Mesothelial cell of epicardium (in vitro differentiated cells): ENCODE measurements at regions not wholly inside any gene's neighbourhood (a gene's known extent, or its start where the extent isn't known, plus 50 kb on each side); places are given as distances from the start of the nearest gene placed in this dataset.

Experiments
- DNase-seq, 2 experiments: peaks; one replicate each; pipeline ENCODE4 v3.0.0; 2021; ENCODE audit warnings: low spot score in 2 of 2; ENCODE audit not compliant: unreplicated experiment in 2 of 2
- H3K27ac Mint-ChIP-seq: 2 replicates; pipeline ENCODE4 v1.8.0; 2021; ENCODE audit warnings: mixed read lengths
- H3K27me3 Mint-ChIP-seq: 2 replicates; pipeline ENCODE4 v1.8.0; 2021; ENCODE audit warnings: low read depth, mixed read lengths
- H3K36me3 Mint-ChIP-seq: 2 replicates; pipeline ENCODE4 v1.8.0; 2021; ENCODE audit warnings: mixed read lengths
- H3K4me1 Mint-ChIP-seq: 2 replicates; pipeline ENCODE4 v1.8.0; 2021; ENCODE audit warnings: mixed read lengths
- H3K4me3 Mint-ChIP-seq: 2 replicates; pipeline ENCODE4 v1.8.0; 2021; ENCODE audit warnings: mild to moderate bottlenecking, moderate library complexity, mixed read lengths
- H3K9me3 Mint-ChIP-seq: 2 replicates; pipeline ENCODE4 v1.8.0; 2021; ENCODE audit warnings: mixed read lengths
- TF ChIP-seq, protein P1 (sequence below): fragments of 200-600 bp; sonication (generic); IDR thresholded peaks from one replicate; pipeline ENCODE4 v1.5.0; 2021; ENCODE audit warnings: antibody characterized with exemption; ENCODE audit not compliant: unreplicated experiment

DNA sequence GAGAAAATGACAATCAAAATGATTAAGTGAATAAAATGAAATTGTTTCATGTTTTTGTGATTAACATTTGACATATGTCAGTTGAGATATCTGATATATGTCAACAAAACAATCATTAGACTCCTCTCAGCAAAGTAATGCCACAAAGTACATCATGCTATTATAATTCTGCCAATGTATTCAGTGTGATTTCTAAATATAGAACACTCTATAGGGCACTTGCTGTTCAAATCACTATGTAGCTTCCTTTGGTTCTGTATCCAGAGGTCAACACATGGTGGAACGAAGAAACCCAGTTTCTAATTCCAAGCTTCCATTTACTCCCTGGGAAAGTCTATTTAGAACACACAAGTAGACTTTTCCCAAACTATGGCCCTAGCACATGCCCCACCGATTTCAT lies 227.5 kb upstream of the FAM83B start:
- TF ChIP-seq, protein P1, sequence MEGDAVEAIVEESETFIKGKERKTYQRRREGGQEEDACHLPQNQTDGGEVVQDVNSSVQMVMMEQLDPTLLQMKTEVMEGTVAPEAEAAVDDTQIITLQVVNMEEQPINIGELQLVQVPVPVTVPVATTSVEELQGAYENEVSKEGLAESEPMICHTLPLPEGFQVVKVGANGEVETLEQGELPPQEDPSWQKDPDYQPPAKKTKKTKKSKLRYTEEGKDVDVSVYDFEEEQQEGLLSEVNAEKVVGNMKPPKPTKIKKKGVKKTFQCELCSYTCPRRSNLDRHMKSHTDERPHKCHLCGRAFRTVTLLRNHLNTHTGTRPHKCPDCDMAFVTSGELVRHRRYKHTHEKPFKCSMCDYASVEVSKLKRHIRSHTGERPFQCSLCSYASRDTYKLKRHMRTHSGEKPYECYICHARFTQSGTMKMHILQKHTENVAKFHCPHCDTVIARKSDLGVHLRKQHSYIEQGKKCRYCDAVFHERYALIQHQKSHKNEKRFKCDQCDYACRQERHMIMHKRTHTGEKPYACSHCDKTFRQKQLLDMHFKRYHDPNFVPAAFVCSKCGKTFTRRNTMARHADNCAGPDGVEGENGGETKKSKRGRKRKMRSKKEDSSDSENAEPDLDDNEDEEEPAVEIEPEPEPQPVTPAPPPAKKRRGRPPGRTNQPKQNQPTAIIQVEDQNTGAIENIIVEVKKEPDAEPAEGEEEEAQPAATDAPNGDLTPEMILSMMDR = no peak
- no peak for DNase-seq
- peaks cover 10% of the 10 kb centered on the region for H3K9me3 Mint-ChIP-seq
- H3K4me1 Mint-ChIP-seq = peaks cover 7% of the 10 kb centered on the region
- H3K36me3 Mint-ChIP-seq = no peaks in the 10 kb centered on the region
- H3K27ac Mint-ChIP-seq = no peak overlapping the region
- H3K27me3 Mint-ChIP-seq = no peaks in the 10 kb centered on the region
- H3K4me3 Mint-ChIP-seq = no peak overlapping the region

DNA sequence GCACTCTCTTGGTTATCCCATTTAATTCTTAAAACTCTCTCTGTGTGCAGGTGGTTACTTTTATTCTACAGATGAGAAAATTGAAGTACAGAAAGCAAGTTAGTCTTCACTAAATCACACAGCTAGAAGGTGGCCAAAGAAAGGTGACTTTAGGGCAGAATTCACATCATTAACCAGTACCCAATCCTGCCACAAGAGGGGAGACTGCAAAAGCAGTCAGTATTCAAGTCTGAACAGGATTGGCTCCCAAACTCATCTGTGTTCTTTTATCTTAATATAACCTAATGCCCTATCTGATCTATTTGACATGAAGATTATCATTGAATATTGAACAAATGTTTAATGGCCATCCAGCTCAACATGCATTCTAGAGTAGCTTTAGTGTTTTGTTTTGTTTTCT lies 225.3 kb upstream of the FAM83B start:
- Mint-ChIP-seq H3K36me3 (no peaks in the 10 kb centered on the region), H3K4me3 (no peak overlapping the region), H3K27me3 (no peaks in the 10 kb centered on the region), H3K9me3 (peaks cover under 1% of the 10 kb centered on the region), H3K4me1 (peaks cover 7% of the 10 kb centered on the region), H3K27ac (no peak overlapping the region)
- DNase-seq = no peak
- TF ChIP-seq, protein P1 = no peak

DNA sequence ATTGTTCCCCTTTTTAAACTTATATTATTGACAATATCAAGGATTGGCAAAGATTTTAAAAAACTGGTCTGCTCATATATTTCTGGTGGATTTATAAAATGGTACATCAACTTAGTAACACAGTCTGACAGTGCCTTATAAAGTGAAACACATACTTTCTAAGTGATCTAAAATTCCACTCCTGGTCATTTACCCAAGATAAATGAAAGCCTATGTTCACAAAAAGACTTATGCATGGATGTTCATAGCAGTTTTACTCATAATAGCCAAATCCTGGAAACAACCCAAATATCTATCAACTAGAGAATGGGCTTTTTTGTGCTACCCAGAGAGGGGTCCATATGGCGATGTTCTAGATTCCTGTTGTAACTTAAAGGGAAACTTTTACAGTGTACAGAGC lies 222.4 kb upstream of the FAM83B start:
- peaks cover 5% of the 10 kb centered on the region for H3K4me1 Mint-ChIP-seq
- no peaks in the 10 kb centered on the region for H3K27me3 Mint-ChIP-seq
- peaks cover 9% of the 10 kb centered on the region for H3K9me3 Mint-ChIP-seq
- no peak overlapping the region for H3K4me3 Mint-ChIP-seq
- no peaks in the 10 kb centered on the region for H3K36me3 Mint-ChIP-seq
- TF ChIP-seq, protein P1 = no peak
- no peak for DNase-seq
- H3K27ac Mint-ChIP-seq = no peak overlapping the region

DNA sequence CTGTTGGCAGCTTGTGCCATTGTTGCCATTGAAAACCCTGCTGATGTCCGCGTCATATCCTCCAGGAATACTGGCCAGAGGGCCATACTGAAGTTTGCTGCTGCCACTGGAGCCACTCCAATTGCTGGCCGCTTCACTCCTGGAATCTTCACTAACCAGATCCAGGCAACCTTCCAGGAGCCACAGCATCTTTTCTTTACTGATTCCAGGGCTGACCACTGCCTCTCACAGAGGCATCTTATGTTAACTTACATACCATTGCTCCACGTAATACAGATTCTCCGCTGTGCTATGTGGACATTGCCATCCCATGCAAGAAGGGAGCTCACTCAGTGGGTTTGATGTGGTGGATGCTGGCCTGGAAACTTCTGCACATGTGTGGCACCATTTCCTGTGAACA lies 221.8 kb upstream of the FAM83B start:
- H3K27ac Mint-ChIP-seq = no peak overlapping the region
- no peaks in the 10 kb centered on the region for H3K27me3 Mint-ChIP-seq
- peaks cover 5% of the 10 kb centered on the region for H3K4me1 Mint-ChIP-seq
- no peak for DNase-seq
- TF ChIP-seq, protein P1 = no peak
- H3K9me3 Mint-ChIP-seq = peaks cover 9% of the 10 kb centered on the region
- H3K36me3 Mint-ChIP-seq = no peaks in the 10 kb centered on the region
- H3K4me3 Mint-ChIP-seq = no peak overlapping the region

DNA sequence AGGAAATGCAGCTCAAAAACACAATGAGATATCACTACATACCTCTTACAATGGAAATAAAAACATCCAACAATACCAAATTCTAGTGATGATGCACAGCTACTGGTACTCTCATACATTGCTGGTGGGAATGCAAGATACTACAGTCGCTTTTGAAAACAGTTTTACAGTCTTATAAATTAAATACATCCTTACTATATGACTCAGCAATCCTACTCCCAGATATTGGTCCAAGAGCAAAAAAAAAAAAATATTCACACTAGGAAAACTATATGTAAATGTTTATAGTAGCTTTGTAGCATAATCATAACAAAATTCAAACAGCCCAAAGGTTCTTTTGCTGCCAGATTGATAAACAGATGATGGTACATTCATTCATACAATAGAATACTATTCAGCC lies 217.4 kb upstream of the FAM83B start:
- Mint-ChIP-seq H3K36me3 (no peaks in the 10 kb centered on the region), H3K27ac (no peak overlapping the region), H3K27me3 (no peaks in the 10 kb centered on the region), H3K4me1 (peaks cover 6% of the 10 kb centered on the region), H3K4me3 (no peak overlapping the region), H3K9me3 (peaks cover 9% of the 10 kb centered on the region)
- TF ChIP-seq, protein P1 = no peak
- DNase-seq = no peak

DNA sequence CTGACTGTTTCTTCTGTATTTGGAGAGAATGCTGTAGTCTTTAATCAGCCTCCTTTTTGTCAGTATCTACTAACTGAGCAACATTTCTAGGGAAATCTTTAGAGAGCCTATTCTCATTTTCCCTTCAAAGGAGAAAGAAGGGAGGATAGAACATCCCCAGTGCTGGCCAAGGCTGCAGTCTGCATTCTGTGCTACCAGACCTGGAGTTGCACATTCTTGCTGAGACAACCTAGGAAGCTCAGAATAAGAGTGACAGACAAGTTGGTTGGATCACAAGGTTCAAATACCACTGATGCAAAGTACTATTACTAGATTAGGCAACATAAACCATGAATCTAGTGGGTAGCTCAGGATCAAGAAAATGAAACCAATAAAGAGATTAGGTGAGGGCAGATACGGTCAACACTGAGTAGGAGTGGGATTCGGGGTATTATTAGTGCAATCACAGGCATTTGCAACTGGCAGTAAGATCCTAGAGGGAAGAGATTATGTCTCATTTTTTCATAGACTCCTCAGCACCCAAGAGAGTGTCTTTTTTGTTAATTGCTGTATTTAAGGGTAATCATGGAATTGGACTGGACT lies 213.5 kb upstream of the FAM83B start:
- Mint-ChIP-seq H3K4me1 (peaks cover 2% of the 10 kb centered on the region), H3K27ac (no peak overlapping the region), H3K9me3 (no peaks in the 10 kb centered on the region), H3K27me3 (no peaks in the 10 kb centered on the region), H3K4me3 (no peak overlapping the region), H3K36me3 (no peaks in the 10 kb centered on the region)
- TF ChIP-seq, protein P1 = no peak
- no peak for DNase-seq
